Thoracic aorta (tissue), 2 donors: ENCODE measurements at regions not wholly inside any gene's neighbourhood (a gene's known extent, or its start where the extent isn't known, plus 50 kb on each side); places are given as distances from the start of the nearest gene placed in this dataset.

Experiments used
- ATAC-seq: fragments of 150-250 bp; one replicate; pipeline ENCODE4 v1.8.0; 2017; ENCODE audit warnings: low read depth; ENCODE audit not compliant: insufficient number of reproducible peaks, low FRiP score
- DNase-seq: peaks from one replicate; pipeline ENCODE4 v3.0.0-alpha.2; 2020; ENCODE audit warnings: low spot score
- H3K27ac ChIP-seq, 2 donors: fragments of 200-600 bp; sonication (generic); 1 replicate in 1 of 2; 2 replicates in 1 of 2; pipeline ENCODE4 v1.5.1; 2016; ENCODE audit warnings: mild to moderate bottlenecking in 2 of 2, moderate library complexity in 2 of 2
- H3K27me3 ChIP-seq: fragments of 200-600 bp; sonication (generic); replicated peaks from 2 replicates; pipeline ENCODE4 v1.6.0; 2016; ENCODE audit warnings: mild to moderate bottlenecking; ENCODE audit not compliant: insufficient read depth
- H3K36me3 ChIP-seq: fragments of 200-600 bp; sonication (generic); one replicate; pipeline ENCODE4 v1.5.1; 2016
- H3K4me1 ChIP-seq, 2 donors: fragments of 200-600 bp; sonication (generic); 1 replicate in 1 of 2; 2 replicates in 1 of 2; pipeline versions ENCODE4 v1.5.1 to v1.6.0; 2016; ENCODE audit warnings: low read depth in 2 of 2, mild to moderate bottlenecking in 1 of 2; ENCODE audit not compliant: control insufficient read depth in 1 of 2
- H3K4me3 ChIP-seq: fragments of 200-600 bp; sonication (generic); 2 replicates; pipeline ENCODE4 v1.5.1; 2016; ENCODE audit warnings: mild to moderate bottlenecking
- H3K9me3 ChIP-seq: fragments of 200-600 bp; sonication (generic); 2 replicates; pipeline ENCODE4 v1.5.1; 2016
- TF ChIP-seq, protein P1 (sequence below): fragments of 200-600 bp; sonication (generic); IDR thresholded peaks from one replicate; pipeline ENCODE4 v1.5.1; 2019; ENCODE audit warnings: antibody characterized with exemption

DNA sequence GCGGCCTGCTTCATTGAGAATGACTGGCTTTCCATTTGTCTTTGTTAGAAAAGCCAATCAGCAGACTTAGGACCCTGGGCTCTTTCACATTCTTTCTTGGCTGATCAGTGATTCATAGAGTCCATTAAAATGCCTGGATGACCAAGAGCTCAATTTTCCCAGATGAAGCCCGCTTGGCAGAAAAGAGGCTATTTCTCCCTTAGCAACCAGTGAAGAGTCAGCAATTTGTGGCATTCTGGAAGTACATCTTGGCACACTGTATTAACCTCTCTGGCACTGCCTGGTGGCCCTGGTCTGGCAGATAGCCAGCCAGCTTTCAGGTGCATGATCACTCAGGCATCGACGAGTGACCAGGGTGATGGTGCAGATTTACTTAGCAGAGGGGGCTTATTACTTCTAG lies 145.7 kb upstream of the PLAAT1 start:
- DNase-seq: no peak
- Histone ChIP-seq H3K36me3 (no peaks in the 10 kb centered on the region), H3K27me3 (no peaks in the 10 kb centered on the region), H3K27ac (no peak overlapping the region), H3K4me3 (no peak overlapping the region), H3K4me1 (no peaks in the 10 kb centered on the region), H3K9me3 (no peaks in the 10 kb centered on the region)
- TF ChIP-seq, protein P1, sequence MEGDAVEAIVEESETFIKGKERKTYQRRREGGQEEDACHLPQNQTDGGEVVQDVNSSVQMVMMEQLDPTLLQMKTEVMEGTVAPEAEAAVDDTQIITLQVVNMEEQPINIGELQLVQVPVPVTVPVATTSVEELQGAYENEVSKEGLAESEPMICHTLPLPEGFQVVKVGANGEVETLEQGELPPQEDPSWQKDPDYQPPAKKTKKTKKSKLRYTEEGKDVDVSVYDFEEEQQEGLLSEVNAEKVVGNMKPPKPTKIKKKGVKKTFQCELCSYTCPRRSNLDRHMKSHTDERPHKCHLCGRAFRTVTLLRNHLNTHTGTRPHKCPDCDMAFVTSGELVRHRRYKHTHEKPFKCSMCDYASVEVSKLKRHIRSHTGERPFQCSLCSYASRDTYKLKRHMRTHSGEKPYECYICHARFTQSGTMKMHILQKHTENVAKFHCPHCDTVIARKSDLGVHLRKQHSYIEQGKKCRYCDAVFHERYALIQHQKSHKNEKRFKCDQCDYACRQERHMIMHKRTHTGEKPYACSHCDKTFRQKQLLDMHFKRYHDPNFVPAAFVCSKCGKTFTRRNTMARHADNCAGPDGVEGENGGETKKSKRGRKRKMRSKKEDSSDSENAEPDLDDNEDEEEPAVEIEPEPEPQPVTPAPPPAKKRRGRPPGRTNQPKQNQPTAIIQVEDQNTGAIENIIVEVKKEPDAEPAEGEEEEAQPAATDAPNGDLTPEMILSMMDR: no peak
- ATAC-seq: no peak

DNA sequence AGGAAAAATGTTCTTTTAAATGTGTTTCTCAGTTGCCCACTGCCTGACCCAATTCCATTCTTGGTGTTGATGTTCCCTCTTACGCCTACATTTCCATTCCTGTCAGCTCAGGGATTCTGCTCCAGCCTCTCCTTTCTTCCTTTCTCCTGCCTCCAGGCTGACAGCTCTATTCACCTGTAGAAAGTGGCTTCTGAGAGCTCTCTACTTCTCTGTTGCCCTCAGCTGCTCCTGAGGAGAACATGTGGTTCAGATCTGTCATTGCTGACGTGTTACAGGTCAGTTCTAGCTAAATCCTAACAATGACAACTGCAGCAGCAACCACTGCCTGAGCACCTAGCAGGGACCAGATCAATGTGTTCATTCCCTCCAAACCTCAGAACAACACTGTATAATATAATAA lies 144.9 kb upstream of the PLAAT1 start:
- no peaks in the 10 kb centered on the region for H3K9me3 ChIP-seq
- TF ChIP-seq, protein P1: no peak
- ATAC-seq (no peak), DNase-seq (no peak)
- no peak overlapping the region for H3K27ac ChIP-seq
- H3K4me1 ChIP-seq: no peaks in the 10 kb centered on the region
- no peak overlapping the region for H3K4me3 ChIP-seq
- no peaks in the 10 kb centered on the region for H3K27me3 ChIP-seq
- no peaks in the 10 kb centered on the region for H3K36me3 ChIP-seq

GRCh38 chr3:193114431-193115340 lies 126.3 kb upstream of the PLAAT1 start:
- H3K36me3 ChIP-seq: no peaks in the 10 kb centered on the region
- ATAC-seq (no peak), DNase-seq (no peak)
- H3K27me3 ChIP-seq: no peaks in the 10 kb centered on the region
- no peak overlapping the region for H3K4me3 ChIP-seq
- no peaks in the 10 kb centered on the region for H3K9me3 ChIP-seq
- H3K4me1 ChIP-seq: no peaks in the 10 kb centered on the region
- H3K27ac ChIP-seq: no peak overlapping the region
- TF ChIP-seq, protein P1: no peak

GRCh38 chr3:193116871-193117270 lies 124.2 kb upstream of the PLAAT1 start:
- TF ChIP-seq, protein P1: no peak
- Histone ChIP-seq H3K4me3 (no peak overlapping the region), H3K36me3 (no peaks in the 10 kb centered on the region), H3K9me3 (no peaks in the 10 kb centered on the region), H3K4me1 (no peaks in the 10 kb centered on the region), H3K27me3 (no peaks in the 10 kb centered on the region), H3K27ac (no peak overlapping the region)
- DNase-seq (no peak), ATAC-seq (no peak)

DNA sequence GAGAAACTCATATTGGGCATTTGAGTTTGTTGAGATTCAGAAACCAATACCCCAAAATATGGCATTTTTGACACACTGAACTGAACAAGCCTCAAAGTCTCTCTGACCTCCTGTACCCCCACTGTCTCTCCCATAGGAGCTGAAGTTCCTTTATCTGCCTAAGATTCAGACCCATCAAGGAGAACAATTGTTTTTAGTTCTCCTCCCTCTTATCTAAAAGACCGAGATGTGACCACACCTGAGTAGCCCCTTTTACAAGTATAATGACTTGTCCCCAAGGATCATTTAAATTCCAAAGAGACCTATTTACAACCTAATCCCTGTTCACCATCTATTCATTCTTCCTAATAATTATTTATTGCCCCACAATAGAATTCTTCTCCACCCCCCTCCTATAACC lies 122.1 kb upstream of the PLAAT1 start:
- Histone ChIP-seq H3K4me1 (no peaks in the 10 kb centered on the region), H3K36me3 (no peaks in the 10 kb centered on the region), H3K27me3 (no peaks in the 10 kb centered on the region), H3K4me3 (no peak overlapping the region), H3K9me3 (no peaks in the 10 kb centered on the region), H3K27ac (no peak overlapping the region)
- no peak for DNase-seq
- no peak for ATAC-seq
- TF ChIP-seq, protein P1: no peak
